ENCODE measurements at regions not wholly inside any gene's neighbourhood (a gene's known extent, or its start where the extent isn't known, plus 50 kb on each side); places are given as distances from the start of the nearest gene placed in this dataset.

GRCh38 chr10:78983608-78984007 is 85.2 kb upstream of the ZMIZ1 start:
- TF ChIP-seq CTCF (IDR thresholded peaks at IDR 0.05) (no peak), POLR2A (IDR thresholded peaks at IDR 0.05) (no peak), POLR2AphosphoS5 (IDR thresholded peaks at IDR 0.05) (no peak), EP300 (IDR thresholded peaks at IDR 0.05) (no peak)

Measured in suprapubic skin (tissue), 4 donors.